GM19438 (cell line): ENCODE measurements at regions not wholly inside any gene's neighbourhood (a gene's known extent, or its start where the extent isn't known, plus 50 kb on each side); places are given as distances from the start of the nearest gene placed in this dataset.
"Not testable (repeated sequence)": the region's sequence is repeated elsewhere in the genome, so short reads cannot be mapped to it uniquely, and the experiment has no call there.

Experiments
- ATAC-seq: cut with Tn5 transposase; IDR thresholded peaks from one replicate; pipeline ENCODE4 v1.9.1; 2021; ENCODE audit warnings: low read depth; ENCODE audit not compliant: unreplicated experiment

- ATAC-seq = not testable (repeated sequence)
Measured at GRCh38 chr5:177863822-177864446, 81.2 kb upstream of the FAM153A start.

GRCh38 chr5:177857642-177858200 is 75.0 kb upstream of the FAM153A start:
- not testable (repeated sequence) for ATAC-seq

GRCh38 chr5:177856474-177856873 is 73.8 kb upstream of the FAM153A start:
- ATAC-seq = not testable (repeated sequence)

DNA sequence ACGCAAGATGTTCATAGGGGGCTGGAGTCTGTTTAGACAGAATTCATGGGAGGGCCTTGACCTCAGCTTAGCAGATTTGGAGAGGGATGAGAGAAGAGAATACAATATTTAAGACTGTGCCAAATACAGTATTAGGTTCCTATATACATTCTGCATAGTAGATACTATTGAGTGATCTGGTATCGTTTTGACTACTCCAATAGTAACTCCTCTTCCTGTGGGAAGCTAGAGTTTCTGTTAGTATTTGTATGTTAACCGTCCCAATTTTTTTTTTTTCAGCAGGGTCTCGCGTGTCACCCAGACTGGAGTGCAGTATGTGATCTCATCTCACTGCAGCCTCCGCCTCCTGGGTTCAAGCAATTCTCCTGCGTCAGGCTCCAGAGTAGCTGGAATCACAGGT is 65.2 kb upstream of the FAM153A start:
- ATAC-seq = not testable (repeated sequence)

DNA sequence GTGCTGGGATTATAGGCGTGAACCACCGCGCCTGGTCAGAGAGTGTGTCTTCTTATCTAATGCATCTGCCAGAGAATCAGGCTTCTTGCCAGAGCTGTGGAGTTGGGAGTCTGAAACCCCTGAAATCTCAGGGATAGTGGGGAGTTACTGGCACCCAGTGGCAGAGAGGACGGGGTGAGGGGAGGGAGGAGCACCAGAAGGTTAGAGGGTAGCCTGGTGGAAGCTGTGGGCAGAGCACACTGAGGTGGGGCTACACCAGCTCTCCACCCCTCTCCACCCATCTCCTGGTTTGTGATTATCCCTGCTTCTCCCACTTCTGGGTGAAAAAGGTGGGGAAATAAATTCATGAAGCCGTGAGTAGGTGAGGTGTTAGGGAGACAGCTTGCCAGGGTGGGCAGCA is 63.9 kb upstream of the FAM153A start:
- not testable (repeated sequence) for ATAC-seq

DNA sequence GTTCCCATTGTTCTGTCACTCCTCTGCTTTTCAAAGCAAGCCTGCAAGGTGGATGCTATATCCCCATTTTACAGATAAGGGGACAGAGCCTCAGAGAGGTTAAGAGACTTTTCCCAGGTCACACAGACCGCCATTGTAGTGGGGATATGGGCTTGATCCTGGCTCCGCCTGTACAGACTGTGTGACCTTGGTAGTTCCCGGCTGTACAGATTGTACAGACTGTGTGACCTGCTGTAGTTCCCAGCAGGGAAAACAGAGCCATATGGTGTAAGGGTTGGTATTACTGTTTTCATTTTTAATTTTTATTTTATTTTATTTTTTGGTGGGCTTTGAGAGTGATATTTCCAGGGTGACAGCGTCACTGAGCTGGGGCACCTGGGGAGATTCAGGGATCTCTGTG is 63.2 kb upstream of the FAM153A start:
- not testable (repeated sequence) for ATAC-seq

DNA sequence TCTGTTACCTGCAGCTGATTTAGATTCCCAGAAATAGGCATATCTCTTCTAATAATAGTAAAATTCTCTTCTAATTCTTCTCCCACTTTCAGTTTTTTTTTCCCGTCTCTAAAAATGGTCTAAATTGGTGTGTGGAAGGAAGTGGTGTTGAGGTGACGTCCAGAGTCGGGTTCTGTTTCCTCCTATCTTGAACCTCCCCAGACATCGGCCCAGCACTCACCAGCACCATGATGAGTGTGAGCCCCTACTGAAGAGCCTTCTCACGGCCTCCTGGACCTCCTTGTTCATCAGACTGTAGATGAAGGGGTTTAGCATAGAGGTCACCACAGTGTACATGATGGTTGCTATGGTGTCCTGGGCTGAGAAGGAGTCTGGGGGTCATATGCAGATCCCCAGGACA is 53.5 kb upstream of the FAM153A start:
- ATAC-seq = not testable (repeated sequence)
